GM19193 (cell line): ENCODE measurements at regions not wholly inside any gene's neighbourhood (a gene's known extent, or its start where the extent isn't known, plus 50 kb on each side); places are given as distances from the start of the nearest gene placed in this dataset.

ENCODE experiments used
- POLR2A ChIP-seq: IDR thresholded peaks from 4 replicates; pipeline ENCODE4 v1.6.1; 2011; ENCODE audit not compliant: insufficient read depth, insufficient read length; ENCODE audit errors: extremely low read depth

GRCh38 chr6:14887181-14887580, 358.7 kb upstream of the JARID2 start:
- TF ChIP-seq POLR2A = no peak

DNA sequence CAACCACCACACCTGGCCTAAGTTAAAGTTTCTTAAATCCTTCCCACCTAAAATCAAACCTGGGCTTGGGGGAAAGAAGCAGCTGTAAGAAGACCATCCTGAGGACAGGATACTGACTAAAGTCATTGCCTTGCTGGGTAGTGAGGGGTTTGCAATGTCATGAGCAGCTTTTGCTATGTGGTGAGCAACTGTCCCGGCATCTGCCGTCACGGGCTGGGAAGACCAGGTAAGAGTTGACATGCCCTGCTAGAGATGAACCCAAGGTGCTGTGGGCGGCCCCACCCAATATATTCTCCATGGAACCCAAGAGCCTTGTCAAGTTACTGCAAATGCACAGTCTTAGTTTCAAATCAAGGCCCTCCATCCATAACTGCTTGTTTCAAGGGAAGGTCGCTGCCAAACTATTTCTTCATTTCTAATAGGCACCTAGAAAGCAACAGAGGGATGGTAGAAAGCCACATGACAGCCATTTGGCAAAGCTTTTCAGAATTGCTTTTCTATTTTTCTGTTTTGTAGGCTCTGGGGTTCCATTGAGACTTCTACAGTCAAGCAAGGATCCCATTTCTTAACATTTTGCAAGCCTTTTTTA, 357.8 kb upstream of the JARID2 start:
- TF ChIP-seq POLR2A = no peak

- no peak for TF ChIP-seq POLR2A
Observed at GRCh38 chr6:14888575-14889000, 357.3 kb upstream of the JARID2 start.

DNA sequence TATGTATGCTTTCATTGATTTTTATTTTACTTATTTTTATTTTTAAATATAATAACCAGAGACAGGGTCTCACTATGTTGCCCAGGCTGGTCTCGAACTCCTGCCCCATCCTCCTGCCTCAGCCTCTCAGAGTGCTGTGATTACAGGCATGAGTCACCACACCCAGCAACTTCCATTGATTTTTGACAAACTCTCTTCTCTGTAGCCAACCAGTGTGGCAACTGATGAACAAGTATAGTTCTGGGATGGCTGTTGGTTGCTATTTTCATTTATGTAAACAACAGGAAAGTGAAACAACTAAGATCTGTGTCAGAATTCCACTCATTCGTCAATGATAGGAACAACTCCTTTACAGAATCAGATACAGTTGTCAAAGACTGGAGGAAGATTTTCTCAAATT, 356.7 kb upstream of the JARID2 start:
- no peak for TF ChIP-seq POLR2A

DNA sequence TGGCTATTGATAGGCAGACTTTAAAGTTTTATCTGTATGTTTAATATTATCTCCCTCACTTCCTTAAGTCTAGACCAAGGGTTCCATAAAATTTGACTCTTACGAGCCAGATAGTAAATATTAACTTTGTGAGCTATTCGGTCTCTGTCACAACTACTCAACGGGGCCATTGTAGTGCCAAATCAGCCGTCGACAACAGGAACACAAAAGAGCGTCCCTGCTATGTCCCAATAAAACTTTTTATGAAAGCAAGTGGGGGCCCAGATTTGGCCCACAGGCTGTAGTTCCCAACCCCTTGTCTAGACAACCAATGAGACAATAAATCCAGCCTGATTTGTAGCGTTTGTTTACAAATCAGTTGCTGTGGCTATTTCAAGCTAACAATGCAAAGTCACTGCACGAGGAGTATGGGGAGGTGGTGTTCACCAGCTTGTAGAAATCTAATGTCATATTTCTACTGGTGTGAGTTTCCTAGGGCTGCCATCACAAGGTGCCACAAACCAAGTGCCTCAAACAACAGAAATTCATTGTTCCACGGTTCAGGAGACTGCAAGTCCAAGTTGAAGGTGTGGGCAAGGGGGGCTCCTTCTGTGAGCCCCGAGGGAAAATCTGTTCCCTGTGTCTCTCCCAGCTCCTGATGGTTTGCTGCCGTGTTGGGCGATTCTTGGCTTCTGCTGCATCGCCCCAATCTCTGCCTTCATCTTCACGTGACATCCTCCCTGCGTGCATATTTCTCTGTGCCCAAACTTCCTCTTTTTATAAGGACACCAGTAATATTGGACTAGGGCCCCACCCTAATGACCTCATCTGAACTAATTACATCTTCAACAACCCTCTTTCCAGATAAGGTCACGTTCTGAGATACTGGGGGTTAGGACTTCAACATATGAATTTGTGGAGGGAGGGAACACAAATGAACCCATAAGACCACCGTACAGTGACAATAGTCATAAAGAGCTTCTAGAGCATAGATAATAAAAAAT, 356.0 kb upstream of the JARID2 start:
- TF ChIP-seq POLR2A = no peak

- no peak for TF ChIP-seq POLR2A
Observed at GRCh38 chr6:14894105-14894504, 351.8 kb upstream of the JARID2 start.

DNA sequence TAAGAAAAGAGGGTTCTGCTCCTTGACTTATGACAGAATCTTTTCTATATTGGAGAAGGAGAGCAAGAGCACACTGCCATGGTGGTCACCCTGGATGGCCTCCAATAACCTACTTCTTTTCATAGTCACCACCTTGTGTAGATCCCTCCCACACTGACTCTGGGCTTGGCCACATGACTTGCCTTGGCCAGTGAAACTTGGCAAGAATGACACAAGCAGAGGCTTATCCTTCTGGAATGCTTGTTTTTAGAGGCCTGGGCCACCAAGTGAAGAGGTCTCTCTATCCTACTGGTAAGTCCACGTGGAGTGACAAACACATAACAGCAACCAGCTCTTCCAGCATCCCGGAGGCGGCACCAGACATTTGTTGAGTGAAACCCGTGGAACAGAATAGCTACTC, 349.4 kb upstream of the JARID2 start:
- no peak for TF ChIP-seq POLR2A

- TF ChIP-seq POLR2A = no peak
Observed at GRCh38 chr6:14897831-14898230, 348.0 kb upstream of the JARID2 start.

- no peak for TF ChIP-seq POLR2A
Observed at GRCh38 chr6:14900919-14901318, 344.9 kb upstream of the JARID2 start.

DNA sequence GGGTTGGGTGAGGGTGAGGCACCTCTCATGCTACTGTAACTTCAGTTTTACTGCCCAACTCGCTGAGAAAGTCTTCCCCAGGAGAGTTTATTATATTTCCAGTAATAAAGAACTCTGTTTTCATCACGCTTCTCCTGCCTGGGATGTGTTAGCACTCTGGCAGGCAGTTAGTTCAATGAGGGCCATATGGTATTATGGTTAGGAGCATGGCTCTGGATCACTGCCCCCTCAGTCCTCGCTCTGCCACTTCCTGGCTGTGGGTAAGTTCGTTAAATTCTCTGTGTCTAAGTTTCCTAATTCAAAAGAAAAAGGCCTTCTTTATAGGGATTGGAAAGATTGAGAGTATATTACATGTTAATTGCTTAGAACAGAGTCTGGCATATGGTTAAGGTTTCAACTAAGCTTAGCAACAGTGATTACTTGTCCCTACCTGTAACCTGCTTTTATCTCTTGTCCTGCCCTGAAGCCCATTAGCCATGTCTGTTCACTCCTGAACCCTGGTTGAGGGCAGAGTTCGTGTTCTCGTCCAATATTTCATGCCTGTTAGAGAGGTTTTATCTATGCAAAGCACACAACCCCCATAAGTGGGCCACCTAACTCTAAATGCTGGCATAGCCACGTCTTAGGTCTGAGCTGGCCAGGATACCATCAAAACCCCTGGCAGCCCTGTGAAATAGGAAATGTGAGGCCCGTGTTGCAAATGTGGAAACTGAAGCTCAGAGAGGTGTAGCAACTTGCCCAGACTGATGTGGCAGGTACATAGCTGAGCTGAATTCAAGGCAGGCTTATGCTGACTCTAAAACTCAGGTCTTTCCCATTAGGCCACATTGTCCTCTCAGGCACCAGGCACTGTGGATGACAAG, 342.5 kb upstream of the JARID2 start:
- no peak for TF ChIP-seq POLR2A

DNA sequence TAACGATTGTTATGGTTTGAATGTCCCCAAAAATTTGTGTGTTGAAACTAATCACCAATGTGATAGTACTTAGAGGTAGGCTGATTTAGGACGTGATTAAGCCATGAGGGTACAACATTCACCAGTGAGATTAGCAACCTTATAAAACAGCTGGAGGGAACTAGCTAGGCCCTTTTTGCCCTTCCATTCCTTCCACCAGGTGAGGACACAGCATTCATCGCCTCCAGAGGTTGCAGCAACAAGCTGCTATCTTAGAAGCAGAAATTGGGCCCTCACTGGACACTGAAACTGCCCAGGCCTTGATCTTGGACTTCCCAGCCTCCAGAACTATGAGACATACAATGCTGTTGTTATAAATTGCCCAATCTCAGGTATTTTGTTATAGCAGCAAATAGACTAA, 340.7 kb upstream of the JARID2 start:
- no peak for TF ChIP-seq POLR2A

GRCh38 chr6:14906621-14907020, 339.2 kb upstream of the JARID2 start:
- TF ChIP-seq POLR2A = no peak

DNA sequence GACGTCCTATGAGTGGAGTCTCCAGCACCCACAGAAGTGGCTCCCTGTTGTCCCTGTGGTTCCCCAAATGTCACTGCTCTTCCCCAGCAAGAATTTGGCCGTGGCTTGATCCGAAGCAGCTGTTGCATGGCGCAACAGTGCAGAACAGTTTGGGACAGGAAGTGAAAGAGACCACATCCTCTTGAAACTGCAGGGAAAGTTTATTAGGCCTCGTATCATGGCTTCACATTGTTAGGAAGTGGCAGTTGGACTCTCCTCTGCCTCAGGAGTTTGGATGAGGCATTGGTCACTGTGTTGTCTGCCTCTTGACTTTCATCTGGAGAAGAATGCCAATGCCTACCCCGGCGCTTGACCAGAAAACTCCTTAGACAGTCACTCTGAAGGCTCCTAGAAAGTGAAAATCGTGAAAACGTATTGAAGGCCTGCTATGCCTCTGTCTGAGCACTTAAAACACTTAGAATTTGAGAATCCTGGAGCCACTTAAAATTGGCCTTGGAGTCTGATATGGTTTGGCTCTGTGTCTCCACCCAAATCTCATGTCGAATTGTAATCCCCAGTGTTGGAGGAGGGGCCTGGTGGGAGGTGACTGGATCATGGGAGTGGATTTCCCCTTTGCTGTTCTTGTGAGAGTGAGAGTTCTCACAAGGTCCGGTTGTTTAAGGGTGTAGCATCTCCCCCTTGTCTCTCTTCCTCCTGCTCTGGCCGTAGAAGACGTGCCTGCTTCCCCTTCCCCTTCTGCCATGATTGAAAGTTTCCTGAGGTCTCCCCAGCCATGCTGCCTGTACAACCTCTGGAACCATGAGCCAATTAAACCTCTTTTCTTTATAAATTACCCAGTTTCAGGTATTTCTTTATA, 334.9 kb upstream of the JARID2 start:
- no peak for TF ChIP-seq POLR2A

GRCh38 chr6:14912226-14912625, 333.6 kb upstream of the JARID2 start:
- no peak for TF ChIP-seq POLR2A
